HG03378 (cell line): ENCODE measurements at regions not wholly inside any gene's neighbourhood (a gene's known extent, or its start where the extent isn't known, plus 50 kb on each side); places are given as distances from the start of the nearest gene placed in this dataset.
"Not testable (repeated sequence)": the region's sequence is repeated elsewhere in the genome, so short reads cannot be mapped to it uniquely, and the experiment has no call there.

ENCODE experiments used
- ATAC-seq: cut with Tn5 transposase; IDR thresholded peaks from one replicate; pipeline ENCODE4 v1.9.1; 2021; ENCODE audit warnings: mild to moderate bottlenecking, moderate library complexity; ENCODE audit not compliant: unreplicated experiment

GRCh38 chr13:60716313-60716712 lies 319.3 kb downstream of the TDRD3 start:
- ATAC-seq, result no peak

GRCh38 chr13:60707878-60708277 lies 310.9 kb downstream of the TDRD3 start:
- ATAC-seq, result no peak

- no peak for ATAC-seq
Observed at GRCh38 chr13:60701895-60702294, 304.9 kb downstream of the TDRD3 start.

- ATAC-seq, result no peak
Observed at GRCh38 chr13:60700994-60701393, 304.0 kb downstream of the TDRD3 start.

GRCh38 chr13:60699636-60700035 lies 302.6 kb downstream of the TDRD3 start:
- no peak for ATAC-seq

- no peak for ATAC-seq
Observed at GRCh38 chr13:60696602-60697001, 299.6 kb downstream of the TDRD3 start.

- ATAC-seq, result no peak
Observed at GRCh38 chr13:60691268-60691667, 294.2 kb downstream of the TDRD3 start.

GRCh38 chr13:60690604-60691003 lies 293.6 kb downstream of the TDRD3 start:
- no peak for ATAC-seq

GRCh38 chr13:60689571-60689970 lies 292.6 kb downstream of the TDRD3 start:
- no peak for ATAC-seq

GRCh38 chr13:60689076-60689475 lies 292.1 kb downstream of the TDRD3 start:
- no peak for ATAC-seq

GRCh38 chr13:60679928-60680694 lies 283.1 kb downstream of the TDRD3 start:
- ATAC-seq, result no peak

- ATAC-seq, result no peak
Observed at GRCh38 chr13:60679131-60679530, 282.1 kb downstream of the TDRD3 start.

GRCh38 chr13:60671386-60671785 lies 274.4 kb downstream of the TDRD3 start:
- ATAC-seq, result no peak

GRCh38 chr13:60663788-60664187 lies 266.8 kb downstream of the TDRD3 start:
- ATAC-seq, result no peak

GRCh38 chr13:60662595-60662994 lies 265.6 kb downstream of the TDRD3 start:
- ATAC-seq, result no peak

- ATAC-seq, result no peak
Observed at GRCh38 chr13:60661521-60661920, 264.5 kb downstream of the TDRD3 start.

- not testable (repeated sequence) for ATAC-seq
Observed at GRCh38 chr13:60657586-60657985, 260.6 kb downstream of the TDRD3 start.

- ATAC-seq, result no peak
Observed at GRCh38 chr13:60655256-60655655, 258.2 kb downstream of the TDRD3 start.

- ATAC-seq, result no peak
Observed at GRCh38 chr13:60654415-60654814, 257.4 kb downstream of the TDRD3 start.

- no peak for ATAC-seq
Observed at GRCh38 chr13:60647547-60647946, 250.5 kb downstream of the TDRD3 start.

GRCh38 chr13:60646620-60647019 lies 249.6 kb downstream of the TDRD3 start:
- ATAC-seq, result no peak

GRCh38 chr13:60645676-60646075 lies 248.7 kb downstream of the TDRD3 start:
- no peak for ATAC-seq

- ATAC-seq, result no peak
Observed at GRCh38 chr13:60642552-60642951, 245.5 kb downstream of the TDRD3 start.
